Endothelial cell of umbilical vein (primary cell): ENCODE measurements at regions not wholly inside any gene's neighbourhood (a gene's known extent, or its start where the extent isn't known, plus 50 kb on each side); places are given as distances from the start of the nearest gene placed in this dataset.

Source experiments
- BruUV-seq: library from RNA; stranded (reverse); fragments of 400-500 nt; replicated peaks from 2 replicates; lab custom pipeline; 2021; lab: Mats Ljungman, UMichigan
- CTCF ChIA-PET: fragments of 300-600, 350-600 bp; sonication (Branson Sonifier 250); formaldehyde crosslinking; loops from one replicate; lab custom pipeline; 2021; ENCODE audit warnings: antibody characterized with exemption, inconsistent platforms; lab: Charles Lee
- POLR2A ChIA-PET: fragments of 300-600, 350-600 bp; sonication (Branson Sonifier 250); formaldehyde crosslinking; loops from one replicate; lab custom pipeline; 2021; ENCODE audit warnings: antibody characterized with exemption, inconsistent platforms; lab: Charles Lee
- DNase-seq: peaks from one replicate; pipeline ENCODE4 v3.0.0-alpha.2; 2011; ENCODE audit warnings: low read depth, low spot score
- FAIRE-seq: peaks from 2 replicates; lab custom pipeline; 2011; peaks lifted over from hg19 to GRCh38; lab: Jason Lieb, UNC
- H2AFZ ChIP-seq: 2 replicates; pipeline ENCODE4 v1.6.0; 2012; ENCODE audit warnings: low read depth, low read length, control low read depth, inconsistent platforms
- H3K27ac ChIP-seq: 2 replicates; pipeline ENCODE4 v1.5.1; 2011; ENCODE audit warnings: low read depth, mild to moderate bottlenecking, control low read depth, low read length, moderate library complexity; ENCODE audit not compliant: insufficient read depth
- H3K27me3 ChIP-seq, 2 experiments: 2 replicates each; pipeline versions ENCODE4 v1.6.0 to v1.6.1; 2011; ENCODE audit warnings: low read length in 2 of 2, mixed read lengths in 1 of 2; ENCODE audit not compliant: control insufficient read depth in 2 of 2, insufficient read depth in 2 of 2
- H3K36me3 ChIP-seq, 2 experiments: 2 replicates in 1 of 2; 3 replicates in 1 of 2; pipeline ENCODE4 v1.5.1; 2011; ENCODE audit warnings: low read length in 2 of 2, mild to moderate bottlenecking in 1 of 2, moderate library complexity in 1 of 2; ENCODE audit not compliant: control insufficient read depth in 2 of 2, insufficient read depth in 2 of 2; ENCODE audit errors: extremely low read depth in 1 of 2
- H3K4me1 ChIP-seq: 3 replicates; pipeline ENCODE4 v1.5.1; 2011; ENCODE audit warnings: mild to moderate bottlenecking, low read length; ENCODE audit not compliant: control insufficient read depth, insufficient read depth; ENCODE audit errors: extremely low read depth
- H3K4me2 ChIP-seq: 2 replicates; pipeline ENCODE4 v1.6.1; 2011; ENCODE audit warnings: low read length, control low read depth, mixed read lengths; ENCODE audit not compliant: insufficient read depth
- H3K4me3 ChIP-seq, 3 experiments: fragments of 200-600 bp in 1 of 3; sonication (generic), shearing (Covaris generic) in 1 of 3; replicated peaks in 1 of 3; 2 replicates each; pipeline ENCODE4 v1.5.1; 2011 to 2016; ENCODE audit warnings: control low read depth in 3 of 3, low read length in 3 of 3, mild to moderate bottlenecking in 2 of 3, inconsistent platforms in 1 of 3, low read depth in 1 of 3, moderate library complexity in 1 of 3; ENCODE audit not compliant: insufficient read depth in 1 of 3
- H3K79me2 ChIP-seq: 2 replicates; pipeline ENCODE4 v1.6.0; 2012; ENCODE audit warnings: low read length, inconsistent platforms; ENCODE audit not compliant: control insufficient read depth, insufficient read depth
- H3K9ac ChIP-seq: replicated peaks from 2 replicates; pipeline ENCODE3; 2011; ENCODE audit warnings: low read length, control low read depth; ENCODE audit not compliant: insufficient read depth; ENCODE audit errors: extremely low read depth
- H3K9me1 ChIP-seq: replicated peaks from 3 replicates; pipeline ENCODE4 v1.6.0; 2011; ENCODE audit warnings: mild to moderate bottlenecking, low read length; ENCODE audit not compliant: control insufficient read depth, insufficient read depth; ENCODE audit errors: extremely low read depth
- H3K9me3 ChIP-seq: replicated peaks from 2 replicates; pipeline ENCODE4 v1.5.1; 2012; ENCODE audit warnings: low read length, inconsistent platforms; ENCODE audit not compliant: control insufficient read depth, insufficient read depth
- H4K20me1 ChIP-seq: replicated peaks from 2 replicates; pipeline ENCODE3; 2011; ENCODE audit warnings: mild to moderate bottlenecking, low read length; ENCODE audit not compliant: control insufficient read depth, insufficient read depth; ENCODE audit errors: extremely low read depth
- CTCF ChIP-seq, 2 donors: IDR thresholded peaks; 1 replicate in 1 of 2; 2 replicates in 1 of 2; pipeline ENCODE4 v1.5.1; 2011; ENCODE audit warnings: low read length in 2 of 2, mild to moderate bottlenecking in 2 of 2, moderate library complexity in 2 of 2, control low read depth in 1 of 2, inconsistent platforms in 1 of 2, low read depth in 1 of 2; ENCODE audit not compliant: insufficient read depth in 1 of 2; ENCODE audit errors: extremely low read depth in 1 of 2
- FOS ChIP-seq: IDR thresholded peaks from 2 replicates; pipeline ENCODE4 v1.6.1; 2011; ENCODE audit warnings: mild to moderate bottlenecking, low read length, moderate library complexity, borderline replicate concordance; ENCODE audit not compliant: insufficient read depth
- GATA2 ChIP-seq: IDR thresholded peaks from 2 replicates; pipeline ENCODE4 v1.7.0; 2011; ENCODE audit warnings: low read depth, mild to moderate bottlenecking, moderate library complexity, mixed read lengths, low read length; ENCODE audit not compliant: insufficient read length, insufficient read depth
- JUN ChIP-seq: IDR thresholded peaks from 2 replicates; pipeline ENCODE4 v1.6.1; 2011; ENCODE audit warnings: borderline replicate concordance, low read depth; ENCODE audit not compliant: insufficient read length, insufficient read depth
- MAX ChIP-seq: IDR thresholded peaks from 2 replicates; pipeline ENCODE4 v1.6.1; 2011; ENCODE audit not compliant: insufficient read depth, insufficient read length
- MYC ChIP-seq: IDR thresholded peaks from one replicate; pipeline ENCODE4 v1.6.1; 2011; ENCODE audit warnings: mild to moderate bottlenecking, low read depth, low read length
- POLR2A ChIP-seq: IDR thresholded peaks from 2 replicates; pipeline ENCODE4 v1.6.1; 2012; ENCODE audit warnings: low read depth, mild to moderate bottlenecking, control low read depth, low read length
- POLR2AphosphoS5 ChIP-seq: IDR thresholded peaks from 2 replicates; pipeline ENCODE4 v1.6.1; 2012; ENCODE audit warnings: low read depth, mild to moderate bottlenecking, control low read depth, low read length, moderate library complexity; ENCODE audit not compliant: insufficient read depth
- dilution Hi-C: fragments of 300-500 bp; cut with MboI; formaldehyde crosslinking; loops from one replicate; pipeline ENCODE4 v1.15.0; 2019; ENCODE audit warnings: low sequenced_read_pairs; ENCODE audit not compliant: extremely low pct_ligation_motif_present
- intact Hi-C: fragments of 100-400 bp; cut with micrococcal nuclease; formaldehyde crosslinking; loops from one replicate; pipeline ENCODE4 v1.10.0; 2022

GRCh38 chr18:55732227-55733106 is 144.5 kb upstream of the TCF4 start:
- no peaks in the 10 kb centered on the region for H3K27me3 ChIP-seq
- FAIRE-seq (peak; percentile 31), DNase-seq (peak; percentile 34)
- no peaks in the 10 kb centered on the region for H3K36me3 ChIP-seq
- peak overlapping the region; percentile 87 for H3K27ac ChIP-seq
- H4K20me1 ChIP-seq: no peaks in the 10 kb centered on the region
- intact Hi-C loops: loop anchor here (2.0 kb wide), 1 partner anchor 222 kb away; no protein-coding TSS in a partner anchor
- H3K4me2 ChIP-seq: peak overlapping the region; percentile 48
- TF ChIP-seq GATA2: no peak
- TF ChIP-seq MYC: no peak
- TF ChIP-seq JUN: peak; percentile 70
- TF ChIP-seq POLR2AphosphoS5: no peak
- peak; percentile 36 for TF ChIP-seq FOS
- TF ChIP-seq CTCF (IDR thresholded peaks at IDR 0.05; ENCODE audit: extremely low read depth in 1 of 2, insufficient read depth in 1 of 2, low read depth in 1 of 2, low read length in 2 of 2): no peak
- TF ChIP-seq POLR2A: no peak
- TF ChIP-seq MAX: no peak
- peaks cover 12% of the 10 kb centered on the region for H3K4me1 ChIP-seq
- H2AFZ ChIP-seq: peak overlapping the region; percentile 67
- dilution Hi-C loops: no loop called here
- H3K79me2 ChIP-seq: no peaks in the 10 kb centered on the region
- ChIA-PET POLR2A (no interaction called here), CTCF (no interaction called here)
- H3K4me3 ChIP-seq: no peak overlapping the region
- BruUV-seq: TSS peak; percentile 87
- H3K9me1 ChIP-seq: no peaks in the 10 kb centered on the region
- peak overlapping the region; percentile 3 for H3K9ac ChIP-seq
- no peaks in the 10 kb centered on the region for H3K9me3 ChIP-seq
